ENCODE measurements at regions not wholly inside any gene's neighbourhood (a gene's known extent, or its start where the extent isn't known, plus 50 kb on each side); places are given as distances from the start of the nearest gene placed in this dataset.

- Histone ChIP-seq H3K27ac (replicated peaks in 1 of 4) (no peak overlapping the region), H3K36me3 (no peaks in the 10 kb centered on the region), H3K9me3 (peaks cover 0 to 4% (median 2%) of the 10 kb centered on the region in 4 donors), H3K4me1 (no peaks in the 10 kb centered on the region), H3K27me3 (peaks cover 0 to 3% (median 0%) of the 10 kb centered on the region in 4 donors), H3K4me3 (no peak overlapping the region)
- 86% methylated on average over 7 of the region's 7 CpGs for WGBS
- DNase-seq (ENCODE audit: extremely low spot score), result no peak
- TF ChIP-seq EP300 (IDR thresholded peaks at IDR 0.05), result no peak
- TF ChIP-seq POLR2AphosphoS5 (IDR thresholded peaks at IDR 0.05), result no peak
- TF ChIP-seq POLR2A (IDR thresholded peaks at IDR 0.05; ENCODE audit: low read depth), result no peak
- TF ChIP-seq CTCF (IDR thresholded peaks at IDR 0.05), result no peak
- intact Hi-C loops (cut with DNase I), result no loop called here
These were observed 50.3 kb upstream of the ACO1 start for GRCh38 chr9:32334112-32334511.

Small RNA genes in the stretch of these regions (small RNA-seq; reads per million reads assigned to genes)
- gene MIR873, result 1.2 to 4.7 (median 1.7) reads per million in 3 donors
- 0 reads per million in 3 donors for gene MIR876
- 0 reads per million in 3 donors for gene RNA5SP281

Measured in esophagus muscularis mucosa (tissue), 4 donors.